Islet of Langerhans (tissue), 1 donor: ENCODE measurements at regions not wholly inside any gene's neighbourhood (a gene's known extent, or its start where the extent isn't known, plus 50 kb on each side); places are given as distances from the start of the nearest gene placed in this dataset.

Source experiments
- FAIRE-seq: peaks from one replicate; lab custom pipeline; 2011; peaks lifted over from hg19 to GRCh38; lab: Jason Lieb, UNC

DNA sequence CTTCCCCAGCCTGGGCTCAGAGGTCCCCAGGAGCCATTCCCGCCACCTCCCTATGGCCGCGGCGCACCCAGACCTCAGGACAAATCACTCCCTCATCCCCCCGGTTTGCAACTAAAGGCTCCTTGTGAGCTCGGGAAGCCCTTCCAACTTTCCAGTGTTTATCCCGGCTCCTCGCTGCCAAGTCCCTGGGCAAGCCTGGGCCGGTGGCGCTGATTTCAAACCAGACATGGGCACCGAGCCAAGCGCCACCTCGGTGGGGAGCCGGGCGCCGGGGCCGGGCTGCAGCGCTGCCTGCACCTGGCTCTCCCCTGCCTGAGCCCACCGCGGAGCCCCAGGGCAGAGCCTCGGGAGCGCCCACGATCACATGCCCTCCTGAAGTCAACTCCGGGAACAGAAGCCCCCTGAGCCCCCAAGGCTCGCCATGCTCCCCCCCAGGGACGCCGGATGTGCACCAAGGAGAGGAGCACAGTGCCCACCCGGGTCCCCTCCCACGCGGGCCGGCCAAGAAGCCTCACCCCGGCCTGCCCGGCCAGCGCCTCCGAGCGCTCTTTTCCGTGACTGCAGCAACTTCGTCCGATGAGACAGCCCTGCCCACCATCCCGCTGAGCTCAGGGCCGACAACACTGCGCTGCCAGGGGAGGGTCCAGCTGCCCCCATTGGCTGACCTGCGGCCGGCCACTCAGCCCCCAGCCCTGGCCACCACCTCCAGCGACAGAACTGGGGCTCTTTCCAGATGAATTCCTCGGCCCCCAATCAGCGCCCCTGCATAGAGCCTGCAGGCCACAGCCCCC lies 50.0 kb downstream of the NCOR2 start:
- no peak for FAIRE-seq

DNA sequence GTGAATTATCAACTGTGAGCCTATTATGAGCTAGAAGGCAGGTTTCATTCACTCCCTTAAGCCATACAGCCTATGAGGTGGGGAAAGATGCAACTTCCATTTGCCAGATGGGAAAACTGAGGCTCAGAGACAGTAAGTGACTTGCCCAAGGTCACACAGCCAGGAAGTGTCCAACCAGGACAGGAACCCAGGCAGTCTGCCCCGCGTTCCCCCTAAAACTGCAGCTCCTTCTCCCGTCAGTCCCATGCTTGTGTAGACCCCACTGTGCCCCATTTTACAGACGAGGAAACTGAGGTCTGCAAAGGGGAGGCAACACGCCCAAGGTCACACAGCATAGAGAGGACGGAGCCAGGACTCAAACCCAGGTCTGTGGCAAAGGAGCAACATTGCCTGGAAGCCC lies 50.6 kb downstream of the NCOR2 start:
- FAIRE-seq, result no peak

DNA sequence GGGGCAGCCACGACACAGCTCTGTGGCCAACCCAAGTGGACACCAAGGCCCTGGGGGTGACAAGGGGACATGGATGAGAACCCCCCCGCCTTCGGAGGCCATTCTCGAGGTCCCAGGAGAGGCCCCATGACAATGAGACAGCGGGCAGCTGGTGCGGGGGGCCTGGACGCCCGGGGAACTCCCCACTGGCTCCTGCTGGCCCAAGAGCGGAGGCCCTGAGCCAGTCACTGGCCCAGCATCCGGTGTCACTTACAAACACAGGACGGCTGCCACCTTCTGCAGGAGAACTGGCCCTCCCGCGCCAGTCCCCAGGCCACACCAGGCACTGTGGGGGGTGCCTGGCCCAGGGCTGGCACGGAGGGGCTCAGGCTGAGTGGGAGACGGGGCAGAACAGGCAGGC lies 51.4 kb downstream of the NCOR2 start:
- no peak for FAIRE-seq

DNA sequence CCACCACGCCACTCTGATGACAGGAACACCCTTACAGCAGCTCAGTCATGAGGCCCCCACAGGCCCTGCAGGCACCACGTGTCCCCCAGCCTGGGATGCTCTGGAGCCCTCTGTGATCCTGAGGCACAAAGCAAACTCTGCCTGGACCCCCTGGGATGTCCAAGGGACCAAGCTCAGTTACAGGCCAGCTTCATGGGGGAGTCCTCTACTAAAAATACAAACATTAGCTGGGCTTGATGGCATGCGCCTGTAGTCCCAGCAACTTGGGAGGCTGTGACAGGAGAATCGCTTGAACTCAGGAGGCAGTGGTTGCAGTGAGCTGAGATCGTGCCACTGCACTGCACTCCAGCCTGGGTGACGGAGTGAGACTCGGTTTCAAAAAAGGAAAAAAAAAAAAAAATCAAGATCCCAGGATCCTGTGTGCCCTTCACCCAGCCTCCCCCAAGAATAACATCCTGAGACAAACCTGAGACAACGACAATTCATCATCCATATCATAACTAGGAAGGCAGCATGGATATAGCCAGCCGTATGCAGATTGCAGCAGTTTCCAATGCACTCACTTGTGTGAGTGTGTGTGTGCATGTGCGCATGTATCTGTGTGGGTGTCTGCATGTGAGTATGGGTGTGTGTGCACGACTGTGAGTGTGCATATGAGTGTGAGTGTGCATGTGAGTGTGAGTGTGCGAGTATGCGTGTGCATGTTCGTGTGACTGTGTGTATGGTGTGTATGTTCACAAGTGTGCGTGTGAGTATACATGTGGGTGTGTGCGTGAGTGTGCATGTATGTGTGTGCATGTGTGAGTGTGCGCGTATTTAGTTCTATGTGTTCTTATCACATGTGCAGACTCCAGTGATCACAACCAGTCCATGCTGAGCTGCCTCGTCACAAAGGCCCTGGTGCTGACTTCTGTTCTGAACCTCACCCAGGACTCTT lies 52.1 kb downstream of the NCOR2 start:
- no peak for FAIRE-seq

DNA sequence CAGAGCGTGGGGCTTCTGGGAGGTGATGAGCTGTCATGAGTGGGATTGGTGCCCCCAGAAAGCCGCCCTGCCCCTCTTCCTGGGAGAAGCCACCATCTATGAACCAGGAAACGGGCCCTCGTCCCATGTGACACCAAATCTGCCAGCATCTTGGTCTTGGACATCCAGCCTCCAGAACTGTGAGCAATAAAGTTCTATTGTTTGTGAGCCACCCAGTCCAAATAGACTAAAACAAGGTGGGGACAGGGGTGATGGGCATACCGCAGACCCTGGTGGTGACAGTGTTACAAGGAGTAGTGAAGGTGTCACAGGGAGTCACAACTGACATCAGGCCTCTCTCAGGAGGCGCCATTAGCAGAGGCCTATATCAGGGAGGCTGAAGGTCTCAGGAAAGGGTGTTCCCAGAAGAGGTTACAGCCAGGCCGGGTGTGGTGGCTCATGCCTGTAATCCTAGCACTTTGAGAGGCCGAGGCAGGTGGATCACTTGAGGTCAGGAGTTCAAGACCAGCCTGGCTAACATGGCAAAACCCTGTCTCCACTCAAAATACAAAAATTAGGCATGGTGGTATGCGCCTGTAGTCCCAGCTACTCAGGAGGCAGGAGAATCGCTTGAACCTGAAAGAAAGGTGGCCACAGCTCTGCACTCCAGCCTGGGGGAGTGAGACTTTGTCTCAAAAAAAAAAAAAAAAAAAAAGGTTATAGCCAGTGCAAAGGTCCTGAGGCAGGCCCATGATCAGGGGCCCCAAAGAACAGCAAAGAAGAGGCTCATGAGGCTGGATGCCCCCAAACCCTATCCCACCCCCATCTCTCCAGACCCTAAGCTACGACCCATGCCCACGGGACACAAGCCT lies 53.0 kb downstream of the NCOR2 start:
- FAIRE-seq, result no peak

DNA sequence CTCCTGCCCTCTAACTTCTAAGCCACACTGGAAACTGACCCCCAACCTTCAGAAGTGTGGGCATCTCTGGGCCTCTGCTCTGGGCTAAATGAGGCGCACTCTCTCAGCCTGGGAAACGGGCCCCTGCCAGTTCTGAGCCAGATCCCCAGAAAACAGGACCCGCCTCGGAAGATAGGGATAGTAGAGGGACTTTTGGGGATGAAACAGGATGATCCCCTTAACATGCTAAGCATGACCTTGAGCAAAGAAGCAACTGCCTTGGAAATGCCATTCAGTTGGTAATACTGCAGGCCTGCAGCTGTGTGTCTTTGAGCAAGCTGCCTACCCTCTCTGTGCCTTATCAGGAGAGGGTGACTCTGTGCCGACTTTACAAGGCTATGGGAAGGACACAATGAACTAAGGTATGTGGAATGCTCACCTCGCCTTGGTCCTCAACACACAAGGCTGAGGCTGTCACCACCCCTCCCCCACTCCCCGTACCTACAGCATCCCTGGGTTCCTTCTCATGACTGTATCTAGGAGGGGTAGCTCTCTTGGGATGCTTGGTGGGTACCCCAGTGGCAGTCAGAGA lies 54.0 kb downstream of the NCOR2 start:
- no peak for FAIRE-seq

DNA sequence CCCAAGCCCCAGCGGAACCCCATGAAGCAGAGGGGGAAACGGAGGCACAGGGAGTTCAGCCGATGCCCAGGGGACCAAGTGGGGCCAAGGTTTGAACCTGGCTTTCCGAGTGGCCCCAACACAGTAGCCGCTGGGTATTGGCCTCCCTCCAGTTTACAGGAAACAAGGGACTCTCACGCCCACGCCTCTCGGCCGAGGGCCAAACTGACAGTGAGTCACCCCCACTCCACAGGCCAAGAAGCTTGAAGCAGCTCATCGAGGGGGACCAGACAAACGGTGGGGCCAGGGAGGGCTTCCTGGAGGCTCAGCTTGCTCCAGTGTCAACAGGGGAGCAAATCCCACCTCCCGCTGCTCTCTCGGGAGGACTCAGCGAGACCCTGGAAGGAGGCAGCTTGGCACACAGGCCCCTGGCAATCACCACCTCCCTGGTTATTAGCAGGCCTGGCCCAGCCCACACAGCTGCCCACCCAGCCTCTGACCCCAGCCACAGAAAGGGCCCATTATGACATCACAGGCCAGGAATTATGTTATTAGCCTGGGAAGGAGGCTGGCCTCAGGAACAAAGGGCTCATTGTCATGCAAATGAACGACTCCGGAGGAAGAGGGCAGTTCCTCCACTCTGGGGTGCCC lies 54.6 kb downstream of the NCOR2 start:
- FAIRE-seq, result no peak

DNA sequence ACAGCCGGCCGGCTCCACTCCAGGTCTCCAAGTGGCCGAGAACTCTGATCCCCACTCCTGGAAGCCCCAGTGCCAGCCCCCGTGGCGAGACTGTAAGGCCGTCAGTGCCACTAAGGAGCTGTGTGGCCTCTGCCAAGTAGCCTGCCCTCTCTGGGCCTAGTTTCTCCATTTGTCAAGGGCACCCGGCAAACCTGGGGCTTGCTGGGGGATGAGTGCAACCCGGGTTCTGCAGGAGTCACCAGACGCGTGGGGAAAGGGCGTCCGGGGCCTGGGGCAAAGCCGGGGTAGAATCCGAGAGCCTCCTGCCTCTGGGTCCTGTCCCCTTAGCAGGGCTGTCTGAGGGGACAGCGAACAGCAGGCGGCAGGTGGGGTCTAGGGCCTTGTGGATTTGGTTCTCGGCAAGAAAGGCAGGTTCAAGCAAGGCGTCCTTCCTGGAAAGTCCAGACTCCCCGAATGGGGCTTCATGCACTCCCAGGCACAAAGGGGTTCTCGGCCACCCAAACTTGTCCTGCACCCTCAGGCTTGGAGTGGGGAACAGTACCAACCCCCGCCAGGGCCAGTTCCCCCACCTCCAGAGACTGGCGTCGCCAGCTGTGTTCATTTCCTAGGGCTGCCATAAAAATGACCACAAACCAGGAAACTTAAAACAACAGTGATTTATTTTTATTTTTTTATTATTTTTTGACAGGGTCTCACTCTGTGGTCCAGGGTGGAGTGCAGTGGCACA lies 56.0 kb downstream of the NCOR2 start:
- FAIRE-seq, result no peak

DNA sequence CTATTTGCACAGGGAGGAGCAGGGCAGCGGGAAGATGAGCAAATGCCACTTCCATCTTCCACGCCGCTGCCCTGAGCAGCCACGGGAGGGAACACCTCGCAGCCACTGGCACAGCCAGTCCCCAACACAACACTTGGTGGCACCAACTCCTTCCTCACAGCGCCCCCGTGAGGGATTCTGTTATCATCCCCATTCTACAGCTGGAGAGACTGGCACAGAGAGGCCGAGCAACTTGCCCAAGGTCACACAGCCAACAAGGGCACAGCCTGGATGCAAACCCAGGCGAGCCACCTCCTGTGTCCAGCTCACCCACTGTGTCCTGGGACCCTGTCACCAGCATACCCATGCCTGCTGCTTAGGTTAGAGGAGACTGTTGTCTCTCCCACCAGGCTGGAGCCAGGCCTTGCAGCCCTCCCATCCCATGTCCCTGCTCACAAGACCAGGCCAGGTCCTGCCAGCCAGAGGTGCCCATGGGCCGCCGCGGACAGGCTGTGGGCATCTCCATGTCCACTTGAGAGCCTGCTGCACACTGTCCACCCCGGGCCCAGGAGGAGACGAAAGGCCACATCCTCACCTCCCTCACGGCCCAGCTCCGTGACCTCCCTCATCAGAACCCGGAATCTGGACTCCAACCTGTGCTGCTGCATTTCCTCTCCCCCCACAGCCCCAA lies 57.0 kb downstream of the NCOR2 start:
- no peak for FAIRE-seq

DNA sequence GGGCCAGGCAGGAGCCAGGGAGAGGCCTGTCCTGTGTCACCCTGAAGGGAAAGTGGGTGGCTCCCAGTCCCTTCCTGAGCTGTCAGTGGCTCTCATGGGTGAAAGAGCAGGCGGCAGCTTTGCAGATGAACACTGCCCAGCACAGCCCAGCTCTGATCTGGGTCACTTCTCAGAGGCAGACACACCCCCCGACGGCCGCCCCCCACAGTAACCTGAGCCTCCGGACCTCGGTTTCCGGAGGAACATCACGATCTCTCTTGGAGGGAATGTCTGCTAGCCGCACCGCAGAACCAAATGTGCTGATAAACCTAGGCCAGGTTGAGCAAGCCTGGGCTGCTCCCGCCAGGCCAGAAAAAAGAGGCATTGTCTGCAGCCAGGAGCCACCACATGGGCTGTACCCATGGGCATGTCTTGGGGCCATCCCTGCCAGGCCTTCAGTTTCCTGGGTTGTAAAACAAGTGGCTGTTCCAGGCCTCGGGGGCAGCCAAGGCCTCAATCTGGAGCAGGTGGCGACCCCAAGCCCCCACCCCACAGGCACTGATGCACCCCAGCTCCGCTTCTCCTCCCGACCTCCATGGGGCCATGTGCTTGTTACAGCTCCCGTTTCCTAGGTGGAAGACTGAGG lies 57.6 kb downstream of the NCOR2 start:
- FAIRE-seq, result no peak

DNA sequence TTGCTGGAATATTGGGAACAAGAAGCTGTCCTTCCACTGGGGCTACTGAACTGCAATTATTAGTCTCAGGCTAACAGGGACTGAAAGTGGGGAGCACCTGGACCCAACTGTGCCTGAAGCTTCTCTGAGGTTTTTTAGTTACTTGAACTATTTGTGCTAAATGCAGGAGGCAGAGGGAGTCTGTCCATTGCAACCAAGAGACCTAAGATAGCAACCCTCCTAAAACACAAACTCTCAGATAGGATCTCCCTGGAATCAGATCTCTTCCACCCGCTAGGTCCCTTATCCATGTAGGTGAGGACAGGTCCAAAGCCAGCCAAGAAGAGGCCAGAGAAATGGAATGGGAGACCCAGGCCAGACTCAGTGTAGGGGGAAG lies 58.1 kb downstream of the NCOR2 start:
- no peak for FAIRE-seq

DNA sequence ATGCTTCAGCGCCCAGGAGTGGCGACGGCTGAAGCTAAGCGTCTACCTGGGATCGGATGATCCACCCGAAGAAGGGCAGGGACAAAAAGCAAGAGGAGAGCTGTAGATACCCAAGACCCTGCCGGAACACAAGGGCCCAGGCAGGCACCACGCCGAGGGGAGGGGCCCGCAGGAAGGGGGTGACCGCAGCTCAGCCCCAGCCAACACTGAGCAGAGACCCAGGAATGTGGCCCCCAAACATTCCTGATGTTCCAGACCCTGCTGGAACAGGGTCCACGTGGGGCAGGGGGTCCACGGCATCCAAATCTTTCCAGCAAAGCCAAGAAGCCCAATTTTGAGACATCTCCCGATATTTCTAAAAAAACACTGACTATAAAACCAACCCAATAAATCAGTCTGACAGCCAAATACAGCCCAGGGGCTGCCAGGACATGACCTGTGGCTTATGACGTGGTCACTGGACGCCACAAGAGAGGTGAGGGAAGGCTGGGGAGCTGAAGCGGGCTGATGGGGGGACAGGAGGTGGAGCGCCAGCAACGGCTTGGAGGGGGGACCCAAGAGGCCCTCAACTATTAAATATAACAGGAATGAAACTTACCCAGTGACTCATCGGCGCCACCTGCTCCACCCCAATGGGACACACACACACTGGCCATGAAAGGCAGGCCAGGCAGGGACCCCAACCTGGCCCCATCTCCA lies 58.9 kb downstream of the NCOR2 start:
- FAIRE-seq, result no peak

DNA sequence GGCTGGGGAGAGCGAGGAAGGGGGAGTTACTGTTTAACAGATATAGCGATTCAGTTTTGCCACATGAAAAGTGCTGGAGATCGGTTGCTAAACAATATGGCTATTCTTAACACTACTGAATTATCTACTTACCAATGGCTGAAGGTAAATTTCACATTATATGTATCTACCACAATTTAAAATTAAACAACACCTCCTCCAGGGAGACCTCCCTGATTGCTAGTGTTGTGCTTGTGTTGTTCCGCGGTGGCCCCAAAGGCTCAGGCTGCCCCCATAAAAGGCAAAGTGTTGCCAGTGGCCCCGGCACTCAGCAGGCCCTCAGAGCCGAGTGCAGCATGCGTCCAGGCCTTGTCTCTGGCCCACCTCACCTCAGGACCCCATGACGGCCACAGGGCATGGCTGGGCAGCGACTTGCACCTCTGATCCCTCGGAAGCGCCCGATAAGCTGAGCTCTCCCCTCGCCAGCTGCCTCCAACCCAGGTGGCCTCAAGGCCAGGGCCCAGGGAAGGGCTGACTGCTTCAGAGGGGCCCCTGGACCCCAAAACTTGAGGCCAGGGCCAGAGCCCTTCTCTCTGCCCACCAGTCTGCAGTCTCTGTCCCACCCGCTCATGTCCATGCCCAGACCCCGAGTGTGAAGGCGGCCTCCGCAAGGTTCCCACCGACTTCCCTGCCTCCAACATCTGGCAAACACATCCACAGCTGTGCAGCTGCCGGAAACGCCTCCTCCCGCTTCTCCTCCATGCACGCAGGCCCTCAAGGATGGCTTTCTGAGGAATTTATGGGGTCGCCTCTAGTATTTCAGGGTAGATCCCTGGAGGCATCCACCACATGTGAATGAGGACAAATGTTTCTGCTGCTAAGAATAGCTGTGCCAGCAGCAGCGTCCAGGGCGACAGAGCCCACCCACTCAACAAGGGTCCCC lies 60.0 kb downstream of the NCOR2 start:
- no peak for FAIRE-seq

DNA sequence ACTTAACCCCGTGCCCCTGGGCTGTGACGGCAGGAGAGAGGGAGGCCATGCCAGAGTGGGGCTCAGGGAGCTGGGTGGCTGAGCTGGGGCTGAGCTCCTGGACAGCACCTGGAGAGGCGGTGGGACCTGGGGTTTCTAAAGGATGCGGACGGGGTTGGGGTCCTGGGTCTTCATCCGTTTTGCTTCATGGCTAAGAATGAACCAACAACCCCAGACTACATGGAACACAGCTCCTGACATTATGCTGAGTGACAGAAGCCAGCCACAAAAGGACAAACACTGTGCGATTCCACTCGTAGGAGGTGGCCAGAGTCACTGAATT lies 60.6 kb downstream of the NCOR2 start:
- no peak for FAIRE-seq

DNA sequence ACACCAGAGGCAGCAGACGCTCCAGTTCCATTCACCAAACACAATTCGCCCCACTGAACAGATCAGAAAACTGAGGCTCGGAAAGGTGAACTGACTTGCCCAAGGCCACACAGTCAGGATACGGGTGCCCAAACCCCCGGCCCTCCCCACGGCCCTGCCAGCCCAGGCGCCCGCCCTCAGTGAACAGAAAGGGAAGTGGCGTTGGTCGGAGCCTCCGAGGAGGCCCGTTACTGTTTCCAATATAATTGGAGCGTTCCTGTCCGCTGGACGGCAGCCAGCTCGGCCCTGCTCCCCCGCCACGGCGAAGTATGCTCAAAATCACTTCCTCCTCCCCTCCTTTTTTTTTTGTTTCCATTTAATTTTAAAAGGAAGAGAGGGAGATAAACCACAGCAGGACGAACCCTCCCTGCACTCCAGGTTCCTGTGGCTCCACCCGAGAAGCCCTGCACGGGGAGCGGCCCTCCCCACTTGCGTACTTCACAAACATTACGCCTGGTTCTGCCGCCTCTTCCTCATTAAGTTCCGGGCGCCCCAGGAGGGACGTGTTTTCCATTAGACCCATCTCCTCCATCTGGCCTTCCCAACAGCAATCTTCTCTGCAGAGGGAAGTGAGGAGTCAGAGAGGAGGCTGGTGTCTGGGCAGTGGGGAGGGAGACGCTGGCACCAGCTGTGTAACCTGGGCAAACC lies 61.1 kb downstream of the NCOR2 start:
- peak; percentile 81 for FAIRE-seq

DNA sequence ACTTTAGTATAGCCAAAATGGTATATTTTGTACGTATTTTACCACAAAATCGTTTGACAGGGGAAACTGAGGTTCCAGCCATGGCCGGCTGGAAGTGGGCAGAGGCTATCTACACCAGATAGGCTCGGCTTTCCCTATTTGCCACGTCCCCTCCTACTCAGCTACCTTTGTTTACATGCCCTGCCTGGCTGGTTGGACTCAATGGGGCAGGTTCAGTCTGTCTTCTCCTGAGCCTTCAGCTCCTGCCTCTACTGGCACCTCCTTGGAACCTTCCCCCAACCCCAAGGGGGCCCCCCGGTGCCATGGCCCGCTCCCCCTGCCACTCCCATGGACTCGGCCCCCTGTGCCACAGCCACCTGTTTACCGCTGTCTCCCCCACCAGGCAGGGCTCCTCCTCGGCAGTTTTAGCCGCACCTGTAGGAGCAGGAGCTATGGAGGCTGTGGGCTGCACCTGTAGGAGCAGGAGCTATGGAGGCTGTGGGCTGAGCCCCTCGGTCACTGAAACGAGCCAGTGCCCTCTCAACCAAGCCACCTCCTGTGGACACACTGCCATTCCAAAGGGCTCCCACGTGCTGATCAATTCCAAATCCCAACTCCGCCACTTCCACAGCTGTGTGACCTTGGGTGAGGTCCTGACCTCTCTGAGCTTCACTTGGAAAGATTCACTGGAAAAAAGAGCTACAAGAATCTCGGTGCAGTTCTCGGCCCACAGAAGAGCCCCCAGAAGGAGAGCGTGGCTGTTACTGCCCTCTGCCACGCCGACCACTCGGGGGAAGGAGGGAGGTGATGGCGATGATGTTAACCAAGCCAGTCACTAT lies 62.2 kb downstream of the NCOR2 start:
- no peak for FAIRE-seq
